H9 (cell line): ENCODE measurements at regions not wholly inside any gene's neighbourhood (a gene's known extent, or its start where the extent isn't known, plus 50 kb on each side); places are given as distances from the start of the nearest gene placed in this dataset.

Source experiments
- DNase-seq: peaks from one replicate; pipeline ENCODE4 v3.0.0-alpha.2; 2017
- H2AFZ ChIP-seq: one replicate; pipeline ENCODE4 v1.6.1; 2013; ENCODE audit warnings: mild to moderate bottlenecking, low read length, control low read depth, moderate library complexity
- H2AK5ac ChIP-seq: 2 replicates; pipeline ENCODE4 v1.6.1; 2013; ENCODE audit warnings: low read length, control low read depth, mixed read lengths; ENCODE audit not compliant: insufficient read length
- H2BK120ac ChIP-seq: one replicate; pipeline ENCODE4 v1.6.1; 2013; ENCODE audit warnings: low read depth, mild to moderate bottlenecking, low read length, control low read depth, inconsistent platforms; ENCODE audit not compliant: poor library complexity, severe bottlenecking
- H2BK12ac ChIP-seq: 2 replicates; pipeline ENCODE4 v1.6.1; 2013; ENCODE audit warnings: low read length, control low read depth, mixed read lengths, low read depth; ENCODE audit not compliant: insufficient read length
- H2BK15ac ChIP-seq: 2 replicates; pipeline ENCODE4 v1.6.1; 2013; ENCODE audit warnings: low read depth, low read length, control low read depth
- H2BK20ac ChIP-seq: one replicate; pipeline ENCODE4 v1.6.1; 2013; ENCODE audit warnings: low read depth, mild to moderate bottlenecking, low read length, control low read depth, inconsistent platforms; ENCODE audit not compliant: poor library complexity, severe bottlenecking
- H2BK5ac ChIP-seq: 2 replicates; pipeline ENCODE4 v1.6.1; 2013; ENCODE audit warnings: low read length, control low read depth, mixed read lengths; ENCODE audit not compliant: insufficient read length
- H3K14ac ChIP-seq: 2 replicates; pipeline ENCODE4 v1.6.1; 2013; ENCODE audit warnings: low read length, control low read depth; ENCODE audit not compliant: insufficient read depth
- H3K18ac ChIP-seq: 2 replicates; pipeline ENCODE4 v1.6.1; 2013; ENCODE audit warnings: low read depth, mild to moderate bottlenecking, mixed read lengths, low read length, control low read depth; ENCODE audit not compliant: insufficient read length
- H3K23ac ChIP-seq: 2 replicates; pipeline ENCODE4 v1.6.1; 2013; ENCODE audit warnings: low read length, control low read depth, mixed read lengths, low read depth; ENCODE audit not compliant: insufficient read length
- H3K23me2 ChIP-seq: 2 replicates; pipeline ENCODE4 v1.6.1; 2013; ENCODE audit warnings: low read depth, mild to moderate bottlenecking, mixed read lengths, low read length, control low read depth; ENCODE audit not compliant: insufficient read length, poor library complexity, severe bottlenecking
- H3K27ac ChIP-seq: 2 replicates; pipeline ENCODE4 v1.5.1; 2013; ENCODE audit warnings: low read length, control low read depth, mixed read lengths, low read depth; ENCODE audit not compliant: insufficient read length
- H3K27me3 ChIP-seq: 2 replicates; pipeline ENCODE4 v1.6.1; 2013; ENCODE audit warnings: low read length, control low read depth, inconsistent platforms; ENCODE audit not compliant: insufficient read depth
- H3K4ac ChIP-seq: 2 replicates; pipeline ENCODE4 v1.6.1; 2013; ENCODE audit warnings: low read depth, mild to moderate bottlenecking, control low read depth, inconsistent platforms, low read length, moderate library complexity
- H3K4me1 ChIP-seq: 2 replicates; pipeline ENCODE4 v1.6.1; 2013; ENCODE audit warnings: low read length, control low read depth, inconsistent platforms; ENCODE audit not compliant: insufficient read depth
- H3K4me2 ChIP-seq: 2 replicates; pipeline ENCODE4 v1.6.1; 2013; ENCODE audit warnings: low read length, control low read depth, mixed read lengths; ENCODE audit not compliant: insufficient read length, insufficient read depth
- H3K56ac ChIP-seq: 2 replicates; pipeline ENCODE4 v1.6.1; 2013; ENCODE audit warnings: low read depth, mild to moderate bottlenecking, mixed read lengths, low read length, control low read depth; ENCODE audit not compliant: insufficient read length
- H3K79me1 ChIP-seq: 2 replicates; pipeline ENCODE4 v1.6.1; 2013; ENCODE audit warnings: low read depth, mild to moderate bottlenecking, moderate library complexity, low read length, control low read depth, inconsistent platforms; ENCODE audit not compliant: insufficient read depth, poor library complexity, severe bottlenecking
- H3K79me2 ChIP-seq: 2 replicates; pipeline ENCODE4 v1.6.1; 2013; ENCODE audit warnings: low read length, control low read depth, inconsistent platforms; ENCODE audit not compliant: insufficient read depth
- H3K9ac ChIP-seq: 2 replicates; pipeline ENCODE4 v1.6.1; 2013; ENCODE audit warnings: low read length, control low read depth, mixed read lengths; ENCODE audit not compliant: insufficient read length; ENCODE audit errors: extremely low read depth
- H3K9me3 ChIP-seq: one replicate; pipeline ENCODE4 v1.6.1; 2013; ENCODE audit warnings: low read depth, low read length, inconsistent platforms; ENCODE audit not compliant: control insufficient read depth
- H3T11ph ChIP-seq: one replicate; pipeline ENCODE4 v1.6.1; 2013; ENCODE audit warnings: mild to moderate bottlenecking, low read length, control low read depth, inconsistent platforms
- H4K20me1 ChIP-seq: one replicate; pipeline ENCODE4 v1.6.1; 2013; ENCODE audit not compliant: control insufficient read depth, insufficient read length, insufficient read depth
- H4K5ac ChIP-seq: 2 replicates; pipeline ENCODE4 v1.6.1; 2013; ENCODE audit warnings: low read depth, mild to moderate bottlenecking, mixed read lengths, low read length, control low read depth; ENCODE audit not compliant: insufficient read length
- H4K8ac ChIP-seq: replicated peaks from 2 replicates; pipeline ENCODE4 v1.6.1; 2013; ENCODE audit warnings: low read length, control low read depth, mixed read lengths, low read depth; ENCODE audit not compliant: insufficient read length
- H4K91ac ChIP-seq: 2 replicates; pipeline ENCODE4 v1.6.1; 2013; ENCODE audit warnings: low read depth, mild to moderate bottlenecking, moderate library complexity, mixed read lengths, low read length, control low read depth; ENCODE audit not compliant: insufficient read length
- H3K27ac Mint-ChIP-seq, 3 experiments: 2 replicates in 2 of 3; 3 replicates in 1 of 3; pipeline ENCODE4 v1.8.0; 2020 to 2021; ENCODE audit warnings: mixed read lengths in 3 of 3, mild to moderate bottlenecking in 1 of 3, moderate library complexity in 1 of 3
- H3K27me3 Mint-ChIP-seq: 2 replicates; pipeline ENCODE4 v1.8.0; 2021; ENCODE audit warnings: low read depth, mild to moderate bottlenecking, moderate library complexity, mixed read lengths
- H3K36me3 Mint-ChIP-seq, 3 experiments: 2 replicates in 2 of 3; 3 replicates in 1 of 3; pipeline ENCODE4 v1.8.0; 2020 to 2021; ENCODE audit warnings: low read depth in 3 of 3, mixed read lengths in 3 of 3; ENCODE audit not compliant: insufficient read depth in 1 of 3
- H3K4me1 Mint-ChIP-seq, 2 experiments: 2 replicates each; pipeline ENCODE4 v1.8.0; 2020; ENCODE audit warnings: mixed read lengths in 2 of 2
- H3K4me3 Mint-ChIP-seq, 2 experiments: 2 replicates in 1 of 2; 3 replicates in 1 of 2; pipeline ENCODE4 v1.8.0; 2020 to 2021; ENCODE audit warnings: mild to moderate bottlenecking in 2 of 2, mixed read lengths in 2 of 2, moderate library complexity in 1 of 2
- H3K9me3 Mint-ChIP-seq, 2 experiments: 2 replicates in 1 of 2; 3 replicates in 1 of 2; pipeline ENCODE4 v1.8.0; 2020; ENCODE audit warnings: mild to moderate bottlenecking in 2 of 2, mixed read lengths in 2 of 2, moderate library complexity in 1 of 2
- WGBS: extraction: QIAGEN DNeasy Blood & Tissue Kit; methylation state at CpG from one replicate; pipeline ENCODE4 v1.1.7; 2013; ENCODE audit warnings: missing lambda C conversion rate, low lambda C conversion rate, mixed read lengths; ENCODE audit not compliant: insufficient read length; ENCODE audit errors: extremely low coverage; 5-methylcytosine and 5-hydroxymethylcytosine counted together
- TF ChIP-seq, protein P1 (sequence below): fragments of 200-600 bp; sonication (generic); conservative IDR thresholded peaks from 3 replicates; pipeline ENCODE4 v1.8.0; 2021; ENCODE audit warnings: antibody characterized with exemption, mild to moderate bottlenecking

GRCh38 chr5:168167338-168167737, 124.1 kb upstream of the WWC1 start:
- H3K9me3 Mint-ChIP-seq = no peaks in the 10 kb centered on the region
- Histone ChIP-seq H3K4me1 (0 out of 2 replicates have a peak, but pooled peaks cover 2% of the 10 kb centered on the region), H3K4me2 (no peak overlapping the region), H3K9me3 (no peaks in the 10 kb centered on the region), H2BK5ac (no peak overlapping the region), H3K27ac (no peak overlapping the region), H3K14ac (no peak overlapping the region), H3T11ph (no peak overlapping the region), H2BK120ac (no peak overlapping the region), H2AFZ (no peak overlapping the region), H2BK15ac (no peak overlapping the region), H4K5ac (no peak overlapping the region), H2BK20ac (no peak overlapping the region), H3K23me2 (no peaks in the 10 kb centered on the region), H3K79me1 (no peaks in the 10 kb centered on the region), H3K18ac (no peak overlapping the region), H3K27me3 (no peaks in the 10 kb centered on the region), H4K8ac (no peak overlapping the region), H3K23ac (no peak overlapping the region), H3K4ac (no peak overlapping the region), H3K9ac (no peak overlapping the region), H4K91ac (no peak overlapping the region), H2AK5ac (no peak overlapping the region), H2BK12ac (no peak overlapping the region), H3K56ac (no peak overlapping the region), H3K79me2 (no peaks in the 10 kb centered on the region), H4K20me1 (no peaks in the 10 kb centered on the region)
- H3K27ac Mint-ChIP-seq = no peak overlapping the region
- H3K36me3 Mint-ChIP-seq = no peaks in the 10 kb centered on the region
- no peaks in the 10 kb centered on the region for H3K27me3 Mint-ChIP-seq
- WGBS = no CpG with 5 or more reads among the region's 7 CpGs
- peaks cover 36 to 46% of the 10 kb centered on the region in 2 experiments for H3K4me1 Mint-ChIP-seq
- no peak overlapping the region for H3K4me3 Mint-ChIP-seq
- TF ChIP-seq, protein P1, sequence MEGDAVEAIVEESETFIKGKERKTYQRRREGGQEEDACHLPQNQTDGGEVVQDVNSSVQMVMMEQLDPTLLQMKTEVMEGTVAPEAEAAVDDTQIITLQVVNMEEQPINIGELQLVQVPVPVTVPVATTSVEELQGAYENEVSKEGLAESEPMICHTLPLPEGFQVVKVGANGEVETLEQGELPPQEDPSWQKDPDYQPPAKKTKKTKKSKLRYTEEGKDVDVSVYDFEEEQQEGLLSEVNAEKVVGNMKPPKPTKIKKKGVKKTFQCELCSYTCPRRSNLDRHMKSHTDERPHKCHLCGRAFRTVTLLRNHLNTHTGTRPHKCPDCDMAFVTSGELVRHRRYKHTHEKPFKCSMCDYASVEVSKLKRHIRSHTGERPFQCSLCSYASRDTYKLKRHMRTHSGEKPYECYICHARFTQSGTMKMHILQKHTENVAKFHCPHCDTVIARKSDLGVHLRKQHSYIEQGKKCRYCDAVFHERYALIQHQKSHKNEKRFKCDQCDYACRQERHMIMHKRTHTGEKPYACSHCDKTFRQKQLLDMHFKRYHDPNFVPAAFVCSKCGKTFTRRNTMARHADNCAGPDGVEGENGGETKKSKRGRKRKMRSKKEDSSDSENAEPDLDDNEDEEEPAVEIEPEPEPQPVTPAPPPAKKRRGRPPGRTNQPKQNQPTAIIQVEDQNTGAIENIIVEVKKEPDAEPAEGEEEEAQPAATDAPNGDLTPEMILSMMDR = no peak
- DNase-seq = no peak
